Neural cell (in vitro differentiated cells): ENCODE measurements at regions not wholly inside any gene's neighbourhood (a gene's known extent, or its start where the extent isn't known, plus 50 kb on each side); places are given as distances from the start of the nearest gene placed in this dataset.

ENCODE experiments used
- H2AFZ ChIP-seq: fragments of 200-600, 300-800 bp; sonication (generic), shearing (Covaris generic); 2 replicates; pipeline ENCODE4 v1.6.0; 2014; ENCODE audit warnings: low read depth, mild to moderate bottlenecking, antibody characterized with exemption, low read length, moderate library complexity
- H3F3A ChIP-seq: fragments of 200-600 bp; shearing (Covaris generic); 2 replicates; pipeline ENCODE4 v1.6.1; 2016; ENCODE audit warnings: mild to moderate bottlenecking, moderate library complexity, mixed read lengths, antibody characterized with exemption, low read length; ENCODE audit not compliant: insufficient read depth, poor library complexity, severe bottlenecking
- H3K27ac ChIP-seq: fragments of 200-600, 300-800 bp; sonication (generic), shearing (Covaris generic); 2 replicates; pipeline ENCODE4 v1.5.1; 2014; ENCODE audit warnings: mild to moderate bottlenecking, low read length, moderate library complexity
- H3K27me3 ChIP-seq: fragments of 300-800, 200-600 bp; sonication (generic), shearing (Covaris generic); 2 replicates; pipeline ENCODE4 v1.6.0; 2014; ENCODE audit warnings: mild to moderate bottlenecking, low read depth, low read length, moderate library complexity; ENCODE audit not compliant: insufficient read depth
- H3K36me3 ChIP-seq: fragments of 300-800, 200-600 bp; sonication (generic), shearing (Covaris generic); 2 replicates; pipeline ENCODE4 v1.5.1; 2014; ENCODE audit warnings: mild to moderate bottlenecking, antibody characterized with exemption, low read length, moderate library complexity; ENCODE audit not compliant: insufficient read depth
- H3K4me2 ChIP-seq: fragments of 300-800, 200-600 bp; sonication (generic), shearing (Covaris generic); 2 replicates; pipeline ENCODE4 v1.6.0; 2014; ENCODE audit warnings: mild to moderate bottlenecking, low read length
- H3K4me3 ChIP-seq: fragments of 300-800, 200-600 bp; sonication (generic), shearing (Covaris generic); 2 replicates; pipeline ENCODE4 v1.5.1; 2014; ENCODE audit warnings: mild to moderate bottlenecking, low read length, moderate library complexity
- H3K79me2 ChIP-seq: fragments of 200-600 bp; shearing (Covaris generic); replicated peaks from 2 replicates; pipeline ENCODE4 v1.6.0; 2014; ENCODE audit warnings: mild to moderate bottlenecking, low read length, moderate library complexity; ENCODE audit not compliant: insufficient read depth
- H3K9ac ChIP-seq: fragments of 300-800, 200-600 bp; sonication (generic), shearing (Covaris generic); 2 replicates; pipeline ENCODE4 v1.6.1; 2016; ENCODE audit warnings: mild to moderate bottlenecking, low read length, mixed read lengths
- H3K9me2 ChIP-seq: fragments of 200-600 bp; shearing (Covaris generic); 2 replicates; pipeline ENCODE4 v1.6.1; 2016; ENCODE audit warnings: mild to moderate bottlenecking, low read length, mixed read lengths; ENCODE audit not compliant: insufficient read depth
- H3K9me3 ChIP-seq: fragments of 200-600, 300-800 bp; sonication (generic), shearing (Covaris generic); 2 replicates; pipeline ENCODE4 v1.6.1; 2016; ENCODE audit warnings: mild to moderate bottlenecking, mixed run types, low read length, moderate library complexity, mixed read lengths
- H4K20me1 ChIP-seq: fragments of 200-600 bp; shearing (Covaris generic); 2 replicates; pipeline ENCODE4 v1.6.1; 2016; ENCODE audit warnings: mild to moderate bottlenecking, mixed run types; ENCODE audit not compliant: insufficient read depth
- EP300 ChIP-seq: fragments of 450-650 bp; conservative IDR thresholded peaks from 2 replicates; pipeline ENCODE4 v1.6.1; 2014; ENCODE audit warnings: antibody characterized with exemption, mild to moderate bottlenecking, moderate library complexity; ENCODE audit not compliant: poor library complexity, severe bottlenecking
- EZH2 ChIP-seq: fragments of 200-600, 300-800 bp; shearing (Covaris generic), sonication (generic); IDR thresholded peaks from 2 replicates; pipeline ENCODE4 v1.6.1; 2014; ENCODE audit warnings: antibody characterized with exemption, low read length, borderline replicate concordance, mild to moderate bottlenecking; ENCODE audit not compliant: insufficient read depth, poor library complexity, severe bottlenecking
- MXI1 ChIP-seq: fragments of 450-650 bp; conservative IDR thresholded peaks from 2 replicates; pipeline ENCODE4 v1.6.1; 2014; ENCODE audit warnings: antibody characterized with exemption, mild to moderate bottlenecking; ENCODE audit not compliant: poor library complexity, severe bottlenecking
- POLR2AphosphoS5 ChIP-seq: IDR thresholded peaks from 2 replicates; pipeline ENCODE4 v1.6.1; 2012
- RAD21 ChIP-seq: fragments of 450-650 bp; conservative IDR thresholded peaks from 2 replicates; pipeline ENCODE4 v1.6.1; 2014; ENCODE audit warnings: antibody characterized with exemption, mild to moderate bottlenecking, moderate library complexity
- SMC3 ChIP-seq: fragments of 450-650 bp; conservative IDR thresholded peaks from 2 replicates; pipeline ENCODE4 v1.6.1; 2014; ENCODE audit warnings: antibody characterized with exemption, mild to moderate bottlenecking, moderate library complexity; ENCODE audit not compliant: poor library complexity
- TAF1 ChIP-seq: IDR thresholded peaks from 2 replicates; pipeline ENCODE4 v1.6.1; 2012; ENCODE audit warnings: low read depth
- TF ChIP-seq, protein P1 (sequence below): IDR thresholded peaks from 2 replicates; pipeline ENCODE4 v1.6.1; 2012; ENCODE audit warnings: borderline replicate concordance
- TF ChIP-seq, protein P2 (sequence below): fragments of 450-650 bp; IDR thresholded peaks from 2 replicates; pipeline ENCODE4 v1.5.1; 2014; ENCODE audit warnings: antibody characterized with exemption, mild to moderate bottlenecking, moderate library complexity; ENCODE audit not compliant: poor library complexity, severe bottlenecking

DNA sequence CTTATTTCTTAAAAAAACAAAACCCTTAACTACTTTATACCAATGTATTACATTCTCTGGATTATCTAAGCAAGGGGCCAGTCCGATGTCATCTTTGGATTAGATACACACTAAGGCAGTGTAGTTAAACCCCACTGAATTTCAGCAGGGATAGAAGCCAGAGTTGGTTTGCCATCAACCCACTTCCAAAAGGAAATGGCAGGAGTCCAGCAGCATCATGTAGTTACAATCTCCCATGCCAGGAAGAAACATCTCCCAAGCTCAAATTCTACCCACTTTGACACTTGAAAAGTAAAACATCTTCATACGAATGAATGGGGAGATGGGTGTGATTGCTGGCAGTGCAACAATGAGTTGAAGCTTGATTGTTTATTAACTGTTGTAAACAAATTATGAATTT, 203.5 kb upstream of the PLXNC1 start:
- no peak overlapping the region for H3K9ac ChIP-seq
- H3K27me3 ChIP-seq: no peaks in the 10 kb centered on the region
- no peaks in the 10 kb centered on the region for H3K79me2 ChIP-seq
- H3K4me3 ChIP-seq: no peak overlapping the region
- no peaks in the 10 kb centered on the region for H3K9me3 ChIP-seq
- no peak overlapping the region for H2AFZ ChIP-seq
- H4K20me1 ChIP-seq: no peaks in the 10 kb centered on the region
- TF ChIP-seq, protein P1, sequence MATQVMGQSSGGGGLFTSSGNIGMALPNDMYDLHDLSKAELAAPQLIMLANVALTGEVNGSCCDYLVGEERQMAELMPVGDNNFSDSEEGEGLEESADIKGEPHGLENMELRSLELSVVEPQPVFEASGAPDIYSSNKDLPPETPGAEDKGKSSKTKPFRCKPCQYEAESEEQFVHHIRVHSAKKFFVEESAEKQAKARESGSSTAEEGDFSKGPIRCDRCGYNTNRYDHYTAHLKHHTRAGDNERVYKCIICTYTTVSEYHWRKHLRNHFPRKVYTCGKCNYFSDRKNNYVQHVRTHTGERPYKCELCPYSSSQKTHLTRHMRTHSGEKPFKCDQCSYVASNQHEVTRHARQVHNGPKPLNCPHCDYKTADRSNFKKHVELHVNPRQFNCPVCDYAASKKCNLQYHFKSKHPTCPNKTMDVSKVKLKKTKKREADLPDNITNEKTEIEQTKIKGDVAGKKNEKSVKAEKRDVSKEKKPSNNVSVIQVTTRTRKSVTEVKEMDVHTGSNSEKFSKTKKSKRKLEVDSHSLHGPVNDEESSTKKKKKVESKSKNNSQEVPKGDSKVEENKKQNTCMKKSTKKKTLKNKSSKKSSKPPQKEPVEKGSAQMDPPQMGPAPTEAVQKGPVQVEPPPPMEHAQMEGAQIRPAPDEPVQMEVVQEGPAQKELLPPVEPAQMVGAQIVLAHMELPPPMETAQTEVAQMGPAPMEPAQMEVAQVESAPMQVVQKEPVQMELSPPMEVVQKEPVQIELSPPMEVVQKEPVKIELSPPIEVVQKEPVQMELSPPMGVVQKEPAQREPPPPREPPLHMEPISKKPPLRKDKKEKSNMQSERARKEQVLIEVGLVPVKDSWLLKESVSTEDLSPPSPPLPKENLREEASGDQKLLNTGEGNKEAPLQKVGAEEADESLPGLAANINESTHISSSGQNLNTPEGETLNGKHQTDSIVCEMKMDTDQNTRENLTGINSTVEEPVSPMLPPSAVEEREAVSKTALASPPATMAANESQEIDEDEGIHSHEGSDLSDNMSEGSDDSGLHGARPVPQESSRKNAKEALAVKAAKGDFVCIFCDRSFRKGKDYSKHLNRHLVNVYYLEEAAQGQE: no peak
- TF ChIP-seq EZH2 (no peak), TAF1 (no peak), SMC3 (no peak), EP300 (no peak)
- TF ChIP-seq, protein P2, sequence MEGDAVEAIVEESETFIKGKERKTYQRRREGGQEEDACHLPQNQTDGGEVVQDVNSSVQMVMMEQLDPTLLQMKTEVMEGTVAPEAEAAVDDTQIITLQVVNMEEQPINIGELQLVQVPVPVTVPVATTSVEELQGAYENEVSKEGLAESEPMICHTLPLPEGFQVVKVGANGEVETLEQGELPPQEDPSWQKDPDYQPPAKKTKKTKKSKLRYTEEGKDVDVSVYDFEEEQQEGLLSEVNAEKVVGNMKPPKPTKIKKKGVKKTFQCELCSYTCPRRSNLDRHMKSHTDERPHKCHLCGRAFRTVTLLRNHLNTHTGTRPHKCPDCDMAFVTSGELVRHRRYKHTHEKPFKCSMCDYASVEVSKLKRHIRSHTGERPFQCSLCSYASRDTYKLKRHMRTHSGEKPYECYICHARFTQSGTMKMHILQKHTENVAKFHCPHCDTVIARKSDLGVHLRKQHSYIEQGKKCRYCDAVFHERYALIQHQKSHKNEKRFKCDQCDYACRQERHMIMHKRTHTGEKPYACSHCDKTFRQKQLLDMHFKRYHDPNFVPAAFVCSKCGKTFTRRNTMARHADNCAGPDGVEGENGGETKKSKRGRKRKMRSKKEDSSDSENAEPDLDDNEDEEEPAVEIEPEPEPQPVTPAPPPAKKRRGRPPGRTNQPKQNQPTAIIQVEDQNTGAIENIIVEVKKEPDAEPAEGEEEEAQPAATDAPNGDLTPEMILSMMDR: no peak
- H3F3A ChIP-seq: no peaks in the 10 kb centered on the region
- no peak overlapping the region for H3K27ac ChIP-seq
- H3K36me3 ChIP-seq: no peaks in the 10 kb centered on the region
- H3K4me2 ChIP-seq: no peak overlapping the region
- no peaks in the 10 kb centered on the region for H3K9me2 ChIP-seq

DNA sequence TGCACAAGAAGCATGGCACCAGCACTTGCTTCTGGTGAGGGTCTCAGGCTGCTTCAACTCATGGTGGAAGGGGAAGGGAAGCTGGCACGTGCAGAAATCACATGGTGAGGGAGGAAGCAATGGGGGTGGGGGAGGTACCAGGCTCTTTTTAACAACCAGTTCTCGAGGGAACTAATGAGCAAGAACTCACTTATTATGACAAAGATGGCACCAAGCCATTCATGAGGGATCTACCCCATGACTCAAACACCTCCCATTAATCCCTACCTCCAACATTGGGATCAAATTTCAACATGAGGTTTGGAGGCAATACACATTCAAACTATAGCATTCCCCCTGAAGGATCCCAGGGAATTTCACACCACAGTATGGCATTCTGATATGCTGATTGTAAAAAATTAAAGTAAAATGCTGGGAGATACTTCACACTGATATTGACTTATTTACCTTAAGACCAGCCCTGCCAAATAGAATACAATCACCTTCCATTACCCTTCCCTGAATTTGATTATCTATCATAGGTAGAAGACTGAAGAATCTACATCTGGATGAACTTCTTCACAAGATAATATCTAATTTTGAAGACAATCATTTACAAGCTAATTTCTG, 201.7 kb upstream of the PLXNC1 start:
- no peak overlapping the region for H3K9ac ChIP-seq

More for the DNA sequence above, 201.7 kb upstream of the PLXNC1 start:
- H3K9me3 ChIP-seq: no peaks in the 10 kb centered on the region
- H3K4me3 ChIP-seq: no peak overlapping the region
- H3K36me3 ChIP-seq: no peaks in the 10 kb centered on the region
- H3K27me3 ChIP-seq: no peaks in the 10 kb centered on the region
- no peak overlapping the region for H3K27ac ChIP-seq
- H3F3A ChIP-seq: no peaks in the 10 kb centered on the region
- H2AFZ ChIP-seq: no peak overlapping the region
- no peaks in the 10 kb centered on the region for H3K79me2 ChIP-seq
- no peaks in the 10 kb centered on the region for H3K9me2 ChIP-seq
- TF ChIP-seq EP300 (no peak), SMC3 (no peak), MXI1 (no peak), EZH2 (no peak), RAD21 (no peak), TAF1 (no peak), POLR2AphosphoS5 (no peak)
- TF ChIP-seq, protein P2: no peak
- TF ChIP-seq, protein P1: no peak
- no peak overlapping the region for H3K4me2 ChIP-seq
- H4K20me1 ChIP-seq: no peaks in the 10 kb centered on the region
